Stimulated activated CD4-positive, alpha-beta T cell treated with anti-CD3 and anti-CD28 coated beads, Interleukin-2, amount 100 ng/mL, for 24 hours (primary cell): ENCODE measurements at regions not wholly inside any gene's neighbourhood (a gene's known extent, or its start where the extent isn't known, plus 50 kb on each side); places are given as distances from the start of the nearest gene placed in this dataset.
A peak's percentile ranks its signal among the peaks of the same experiment; 100 is the strongest.

Experiments used
- DNase-seq, 2 donors: peaks; one replicate each; pipeline ENCODE4 v3.0.0-alpha.2; 2020

GRCh38 chr12:58140395-58140794, 199.0 kb downstream of the ATP23 start:
- no peak for DNase-seq

GRCh38 chr12:58142991-58143390, 201.6 kb downstream of the ATP23 start:
- no peak for DNase-seq

- no peak for DNase-seq
These were observed 202.2 kb downstream of the ATP23 start for GRCh38 chr12:58143498-58143995.

GRCh38 chr12:58148405-58148804, 207.0 kb downstream of the ATP23 start:
- no peak for DNase-seq

GRCh38 chr12:58148976-58149375, 207.6 kb downstream of the ATP23 start:
- DNase-seq: no peak

- DNase-seq: no peak
These were observed 213.0 kb downstream of the ATP23 start for GRCh38 chr12:58154359-58154758.

GRCh38 chr12:58156697-58157096, 215.3 kb downstream of the ATP23 start:
- DNase-seq: no peak

GRCh38 chr12:58159941-58160340, 218.6 kb downstream of the ATP23 start:
- no peak for DNase-seq

DNA sequence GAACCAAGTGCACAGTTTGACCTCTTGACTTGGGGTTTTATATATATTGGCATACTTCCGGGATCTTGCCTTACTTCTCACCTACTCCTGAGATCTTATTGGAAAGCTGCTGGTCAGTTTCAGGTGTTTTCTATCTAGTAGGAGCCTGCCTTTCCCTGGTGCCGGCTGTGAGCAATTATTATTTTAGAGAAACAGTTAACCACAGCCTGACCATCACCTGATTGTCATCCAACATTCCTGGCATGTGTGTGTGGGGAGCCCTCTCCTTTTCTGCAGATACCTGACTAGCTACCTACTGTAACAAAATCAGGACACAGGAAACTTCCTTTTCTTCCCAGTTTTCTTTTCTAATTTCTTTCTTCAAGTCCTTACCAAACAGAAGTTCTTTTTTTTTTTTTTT, 220.4 kb downstream of the ATP23 start:
- DNase-seq: no peak

DNA sequence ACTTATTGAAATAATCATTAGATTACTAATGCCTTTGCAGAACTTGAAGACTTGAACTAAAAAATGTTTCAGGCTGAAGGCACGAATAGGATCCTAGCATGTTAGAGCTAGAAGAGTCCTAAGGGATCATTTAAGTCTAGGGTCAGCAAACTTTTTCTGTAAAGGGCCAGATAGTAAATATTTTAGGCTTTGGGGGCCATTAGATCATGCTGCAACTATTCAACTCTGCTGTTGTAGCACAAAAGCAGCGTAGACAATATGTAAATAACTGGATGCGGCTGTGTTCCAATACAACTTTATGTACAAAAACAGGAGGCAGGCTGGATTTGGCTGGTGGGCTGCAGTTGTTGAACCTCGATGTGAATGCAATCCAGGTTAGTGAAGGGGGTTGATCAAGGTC, 221.7 kb downstream of the ATP23 start:
- no peak for DNase-seq

GRCh38 chr12:58166643-58167042, 225.3 kb downstream of the ATP23 start:
- no peak for DNase-seq

- no peak for DNase-seq
These were observed 226.3 kb downstream of the ATP23 start for GRCh38 chr12:58167622-58168021.

- DNase-seq: no peak
These were observed 228.5 kb downstream of the ATP23 start for GRCh38 chr12:58169826-58170225.

DNA sequence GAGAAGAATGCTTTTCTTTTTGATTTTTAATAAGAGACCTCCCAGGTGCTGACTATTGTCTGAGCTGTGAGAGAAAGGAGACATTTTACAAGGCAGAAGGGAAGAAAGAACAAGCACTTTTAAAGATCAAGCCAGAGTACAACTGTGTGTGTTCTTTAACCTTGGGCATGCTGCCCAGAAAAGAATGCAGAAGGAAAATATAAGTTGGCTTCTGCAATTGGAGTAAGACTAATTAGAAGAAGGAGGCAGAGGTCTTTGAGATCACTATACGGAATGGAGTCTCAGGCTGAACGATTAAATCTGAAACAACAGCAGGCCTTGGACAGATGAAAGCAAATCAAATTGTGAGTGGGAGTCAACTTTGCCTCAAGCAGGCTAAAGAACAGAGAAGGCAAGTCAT, 230.5 kb downstream of the ATP23 start:
- DNase-seq: no peak

DNA sequence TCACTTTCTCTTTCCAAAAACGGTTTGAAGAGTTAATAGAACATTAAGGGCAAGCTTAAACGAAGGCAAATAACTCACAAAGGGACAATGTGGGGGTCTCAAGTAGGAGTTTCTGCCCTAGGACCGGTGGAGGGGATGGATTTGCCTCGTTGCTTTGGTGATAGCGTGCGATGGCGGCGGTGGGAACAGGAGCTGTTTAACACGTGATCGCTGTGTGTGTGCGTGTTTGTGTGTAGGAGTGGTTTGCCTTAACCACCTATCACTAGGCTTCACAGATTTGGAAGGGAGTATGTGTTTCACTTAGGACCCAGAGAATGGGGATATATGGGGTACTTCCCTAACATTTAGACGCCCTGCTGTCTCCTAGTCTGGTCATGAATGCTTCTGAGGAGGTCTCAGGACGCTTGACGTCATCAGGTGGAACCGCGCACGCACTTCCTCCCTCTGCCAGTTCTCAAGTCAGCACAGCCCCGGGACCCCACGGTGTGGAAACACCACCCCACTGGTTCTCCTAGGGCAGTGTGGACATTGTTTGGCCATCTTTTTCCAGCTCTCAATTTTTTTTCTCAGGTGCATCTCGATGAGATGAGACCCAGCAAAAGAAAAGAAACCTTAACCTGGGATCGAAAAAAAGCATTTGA, 231.2 kb downstream of the ATP23 start:
- DNase-seq: no peak

DNA sequence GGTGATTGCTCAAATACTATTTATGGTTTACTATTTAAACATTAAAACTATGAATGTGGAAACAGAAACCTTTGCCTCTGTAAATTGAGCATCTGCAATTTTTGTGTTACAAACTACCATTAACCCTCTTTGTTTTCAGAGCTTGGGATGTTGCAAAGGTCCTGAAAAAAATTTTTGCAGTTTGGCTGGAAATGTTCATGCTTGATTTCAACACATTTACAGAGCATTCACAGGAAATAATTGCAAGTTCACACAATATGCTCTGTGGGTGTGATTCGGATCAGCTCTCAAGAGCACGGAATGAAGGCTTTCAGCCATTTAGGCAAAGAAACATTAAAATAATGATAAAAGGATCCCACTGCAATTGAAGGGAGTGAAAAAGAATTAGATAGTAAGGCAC, 232.9 kb downstream of the ATP23 start:
- no peak for DNase-seq

- peak in 1 of 2 donors; percentile 24 for DNase-seq
These were observed 235.0 kb downstream of the ATP23 start for GRCh38 chr12:58176296-58176869.

GRCh38 chr12:58177366-58177765, 236.0 kb downstream of the ATP23 start:
- DNase-seq: no peak

- DNase-seq: no peak
These were observed 242.8 kb downstream of the ATP23 start for GRCh38 chr12:58184212-58184611.

DNA sequence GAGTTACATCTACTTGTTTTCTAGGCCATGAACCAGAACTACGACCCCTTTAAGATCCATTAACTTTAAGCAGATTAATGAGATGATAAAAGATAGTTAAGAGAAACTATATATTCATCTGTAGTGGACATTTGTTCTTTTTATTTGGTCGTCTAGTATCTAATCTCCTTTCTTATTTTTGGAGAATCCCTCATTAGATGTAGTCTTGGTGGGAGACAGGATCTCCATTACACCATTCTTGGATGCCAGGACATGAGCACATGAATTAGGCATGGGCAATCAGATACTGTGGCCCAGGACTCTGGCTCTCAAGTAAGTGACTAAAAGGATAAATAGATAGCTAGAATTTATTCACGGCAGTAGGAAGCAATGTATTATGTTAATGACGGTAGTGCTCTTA, 245.0 kb downstream of the ATP23 start:
- DNase-seq: no peak

GRCh38 chr12:58186914-58187313, 245.5 kb downstream of the ATP23 start:
- DNase-seq: no peak

DNA sequence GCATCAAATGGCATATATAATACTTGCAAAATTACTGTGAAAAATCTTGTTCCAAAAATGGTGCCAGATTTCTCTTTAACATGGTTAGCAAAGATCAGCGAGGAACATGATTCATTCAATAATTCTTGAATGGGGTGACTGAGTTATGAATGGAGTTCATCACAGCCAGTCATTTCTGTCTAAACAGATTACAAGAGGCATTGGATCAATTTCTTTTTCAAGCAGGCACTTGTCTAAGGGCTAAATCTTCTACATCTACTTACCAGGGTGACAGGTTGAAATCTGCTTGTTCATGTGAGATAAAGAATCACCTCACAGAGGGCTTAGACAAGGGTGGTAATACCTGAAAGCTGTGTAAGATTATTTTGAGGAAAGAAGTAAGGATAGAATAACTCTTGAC, 247.7 kb downstream of the ATP23 start:
- no peak for DNase-seq

DNA sequence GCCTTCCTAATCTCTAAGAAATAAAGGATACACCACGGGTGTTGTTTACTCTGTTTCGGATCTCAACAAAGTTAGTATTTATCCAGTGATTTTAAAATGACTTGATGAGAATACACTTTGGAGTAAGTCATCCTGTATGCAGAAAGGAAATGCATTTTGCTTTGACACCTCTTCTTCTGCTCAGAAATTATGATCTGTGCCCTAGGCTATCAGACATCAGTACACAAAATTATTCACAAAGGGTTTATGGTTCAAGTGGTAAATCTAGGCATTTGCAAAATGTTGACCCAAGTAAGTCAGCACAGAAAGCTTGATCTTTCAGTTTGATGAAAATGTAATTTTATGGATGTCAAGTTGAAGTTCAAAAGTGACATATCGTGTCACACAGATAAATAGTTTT, 248.5 kb downstream of the ATP23 start:
- DNase-seq: no peak

- DNase-seq: no peak
These were observed 249.3 kb downstream of the ATP23 start for GRCh38 chr12:58190618-58191017.

DNA sequence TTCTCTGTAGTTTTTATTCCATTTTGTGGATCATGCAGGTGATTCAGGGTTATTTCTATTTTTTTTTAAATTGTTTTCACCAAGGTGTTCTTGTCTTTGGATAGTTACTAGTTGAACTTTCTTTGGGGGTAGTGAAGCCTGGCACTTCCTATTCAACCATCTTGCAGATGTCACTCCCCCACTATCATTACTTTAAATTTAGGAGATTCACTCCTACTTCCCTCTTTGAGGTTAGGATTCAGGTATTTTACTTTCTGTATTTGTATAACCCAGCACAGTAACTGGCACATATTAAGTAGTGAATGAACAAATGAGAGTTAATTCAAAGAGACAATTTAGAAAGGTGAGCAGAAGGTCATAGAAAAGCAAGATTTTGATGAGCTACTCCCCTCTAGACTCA, 255.6 kb downstream of the ATP23 start:
- no peak for DNase-seq
